Small intestine (tissue), 7 donors: ENCODE measurements at regions not wholly inside any gene's neighbourhood (a gene's known extent, or its start where the extent isn't known, plus 50 kb on each side); places are given as distances from the start of the nearest gene placed in this dataset.

Experiments used
- DNase-seq, 2 donors: peaks; one replicate each; pipeline versions ENCODE4 v3.0.0 to v3.0.0-alpha.2; 2013
- FAIRE-seq: peaks from 2 replicates; lab custom pipeline; 2012; peaks lifted over from hg19 to GRCh38; lab: Jason Lieb, UNC
- H3K27ac ChIP-seq, 3 donors: one replicate each; pipeline ENCODE4 v1.5.1; 2013; ENCODE audit warnings: low read length in 2 of 3, mild to moderate bottlenecking in 2 of 3, control low read depth in 1 of 3, inconsistent platforms in 1 of 3, low read depth in 1 of 3, moderate library complexity in 1 of 3
- H3K27me3 ChIP-seq, 3 donors: one replicate each; pipeline ENCODE4 v1.6.1; 2013; ENCODE audit warnings: low read length in 3 of 3, inconsistent platforms in 1 of 3; ENCODE audit not compliant: control insufficient read depth in 3 of 3, insufficient read depth in 3 of 3
- H3K36me3 ChIP-seq, 3 donors: one replicate each; pipeline ENCODE4 v1.6.1; 2013; ENCODE audit warnings: low read length in 3 of 3, inconsistent platforms in 1 of 3, low read depth in 1 of 3, mild to moderate bottlenecking in 1 of 3, moderate library complexity in 1 of 3; ENCODE audit not compliant: control insufficient read depth in 3 of 3, insufficient read depth in 2 of 3
- H3K4me1 ChIP-seq, 3 donors: one replicate each; pipeline ENCODE4 v1.6.1; 2013; ENCODE audit warnings: low read length in 2 of 3, inconsistent platforms in 1 of 3, low read depth in 1 of 3, mild to moderate bottlenecking in 1 of 3, moderate library complexity in 1 of 3; ENCODE audit not compliant: control insufficient read depth in 3 of 3, insufficient read depth in 2 of 3
- H3K4me3 ChIP-seq, 3 donors: one replicate each; pipeline ENCODE4 v1.5.1; 2013; ENCODE audit warnings: low read length in 3 of 3, control low read depth in 1 of 3, inconsistent platforms in 1 of 3, low read depth in 1 of 3, mild to moderate bottlenecking in 1 of 3, moderate library complexity in 1 of 3
- H3K9me3 ChIP-seq, 2 donors: one replicate each; pipeline ENCODE4 v1.6.1; 2013; ENCODE audit warnings: low read depth in 1 of 2, low read length in 1 of 2; ENCODE audit not compliant: control insufficient read depth in 2 of 2, insufficient read depth in 1 of 2
- WGBS, 3 donors: extraction: QIAGEN DNeasy Blood & Tissue Kit; methylation state at CpG; one replicate each; pipeline ENCODE4 v1.1.7; 2013; 5-methylcytosine and 5-hydroxymethylcytosine counted together
- donor health status: healthy with polysubstance abuse.
- donor health status: control.
- donor health status: control.
- donor health status: Bipolar disorder and iron deficiency.
- donor health status: healthy.

GRCh38 chr5:68482199-68482598 is 266.6 kb downstream of the PIK3R1 start:
- FAIRE-seq = no peak

GRCh38 chr5:68484307-68485068 is 268.9 kb downstream of the PIK3R1 start:
- Histone ChIP-seq H3K27ac (no peak overlapping the region), H3K4me1 (no peaks in the 10 kb centered on the region), H3K27me3 (no peaks in the 10 kb centered on the region), H3K4me3 (no peak overlapping the region), H3K9me3 (peaks cover 0 to 6% of the 10 kb centered on the region in 2 donors), H3K36me3 (no peaks in the 10 kb centered on the region)
- WGBS, 3 donors = 70 to 88% (median 82%) methylated on average over 4 of the region's 4 CpGs
- no peak for FAIRE-seq
- no peak for DNase-seq

More at GRCh38 chr5:68482199-68482598, 266.6 kb downstream of the PIK3R1 start:
- H3K4me1 ChIP-seq = no peaks in the 10 kb centered on the region
- no peaks in the 10 kb centered on the region for H3K27me3 ChIP-seq
- no peak for DNase-seq
- H3K4me3 ChIP-seq = no peak overlapping the region
- no peak overlapping the region for H3K27ac ChIP-seq
- WGBS, 3 donors = 75 to 91% (median 87%) methylated on average over 2 of the region's 2 CpGs
- H3K36me3 ChIP-seq = no peaks in the 10 kb centered on the region
- peaks cover 0 to 6% of the 10 kb centered on the region in 2 donors for H3K9me3 ChIP-seq

DNA sequence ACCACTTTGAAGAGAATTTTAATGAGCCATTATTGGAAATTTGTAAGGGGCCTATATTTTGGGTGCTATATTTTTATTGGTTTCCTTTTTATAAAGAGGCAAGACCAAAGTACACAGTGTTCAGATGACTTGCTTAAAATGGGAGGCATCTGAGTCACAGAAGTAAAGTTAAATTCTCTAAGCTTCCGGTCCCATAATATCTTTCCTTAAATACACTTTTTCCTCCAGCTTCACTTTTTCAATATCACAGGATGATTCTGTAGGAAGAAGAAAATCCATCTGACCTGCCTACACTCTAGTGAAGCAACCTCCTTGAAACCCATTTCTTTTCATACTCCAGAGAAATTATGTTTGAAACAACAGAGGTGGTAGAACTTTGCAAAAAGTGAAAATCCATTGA is 274.0 kb downstream of the PIK3R1 start:
- no peaks in the 10 kb centered on the region for H3K9me3 ChIP-seq
- no peaks in the 10 kb centered on the region for H3K27me3 ChIP-seq
- no peak overlapping the region for H3K27ac ChIP-seq
- 86 to 95% (median 92%) methylated on average over 1 of the region's 1 CpG for WGBS, 3 donors
- H3K36me3 ChIP-seq = no peaks in the 10 kb centered on the region
- FAIRE-seq (no peak), DNase-seq (no peak)
- H3K4me1 ChIP-seq = no peaks in the 10 kb centered on the region
- H3K4me3 ChIP-seq = no peak overlapping the region

DNA sequence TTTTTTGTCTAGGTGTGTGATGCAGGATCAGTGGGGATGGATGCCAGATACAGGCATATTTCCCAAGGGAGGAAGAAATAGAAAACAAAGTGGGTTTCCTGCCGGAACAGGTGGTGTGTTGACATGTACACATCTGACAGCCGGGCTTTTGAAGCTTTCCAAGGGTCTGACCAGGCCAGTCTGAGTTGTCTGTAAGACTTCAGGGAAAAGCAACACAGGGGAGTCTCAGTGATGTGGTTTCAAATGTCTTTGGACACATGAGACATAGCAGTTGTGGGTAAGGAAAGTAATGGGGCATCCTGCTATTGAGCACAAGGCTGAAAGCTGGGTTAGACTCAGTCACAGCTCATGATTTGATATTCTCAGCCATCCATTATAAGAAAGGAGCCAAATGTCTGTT is 274.9 kb downstream of the PIK3R1 start:
- no peaks in the 10 kb centered on the region for H3K4me1 ChIP-seq
- WGBS, 3 donors = 73 to 91% (median 88%) methylated on average over 2 of the region's 2 CpGs
- DNase-seq = no peak
- H3K27me3 ChIP-seq = no peaks in the 10 kb centered on the region
- no peaks in the 10 kb centered on the region for H3K36me3 ChIP-seq
- H3K27ac ChIP-seq = no peak overlapping the region
- H3K4me3 ChIP-seq = no peak overlapping the region
- FAIRE-seq = no peak
- no peaks in the 10 kb centered on the region for H3K9me3 ChIP-seq

GRCh38 chr5:68494771-68495170 is 279.2 kb downstream of the PIK3R1 start:
- H3K27me3 ChIP-seq = no peaks in the 10 kb centered on the region
- H3K27ac ChIP-seq = no peak overlapping the region
- peaks cover 0 to 22% of the 10 kb centered on the region in 2 donors for H3K9me3 ChIP-seq
- DNase-seq = no peak
- FAIRE-seq = no peak
- H3K4me3 ChIP-seq = no peak overlapping the region
- 90 to 100% (median 96%) methylated on average over 1 of the region's 1 CpG for WGBS, 3 donors
- H3K36me3 ChIP-seq = no peaks in the 10 kb centered on the region
- H3K4me1 ChIP-seq = no peaks in the 10 kb centered on the region

DNA sequence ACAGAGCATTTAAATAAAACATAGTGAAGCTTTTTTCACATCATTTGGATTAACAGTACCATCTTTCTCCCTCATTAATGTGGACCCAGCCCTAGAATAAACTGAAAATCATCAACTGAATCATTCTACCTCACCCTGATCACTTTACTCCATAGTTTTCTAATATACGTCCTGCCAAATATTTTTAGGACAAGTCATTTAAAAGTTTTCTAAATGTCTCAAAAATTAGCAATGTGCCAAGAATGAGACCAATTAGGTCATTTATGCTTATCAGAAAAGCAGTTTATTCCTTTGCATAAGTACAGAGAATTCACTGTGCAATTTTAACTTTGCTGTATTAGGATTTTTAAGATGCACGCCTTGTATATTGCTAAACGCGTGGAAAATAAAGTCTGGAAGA is 284.4 kb downstream of the PIK3R1 start:
- Histone ChIP-seq H3K9me3 (peaks cover 0 to 22% of the 10 kb centered on the region in 2 donors), H3K27ac (no peak overlapping the region), H3K4me1 (peaks cover 0 to under 1% (median 0%) of the 10 kb centered on the region in 3 donors), H3K4me3 (no peak overlapping the region), H3K36me3 (no peaks in the 10 kb centered on the region), H3K27me3 (no peaks in the 10 kb centered on the region)
- FAIRE-seq (no peak), DNase-seq (no peak)
- WGBS, 3 donors = 84 to 95% (median 86%) methylated on average over 4 of the region's 4 CpGs

DNA sequence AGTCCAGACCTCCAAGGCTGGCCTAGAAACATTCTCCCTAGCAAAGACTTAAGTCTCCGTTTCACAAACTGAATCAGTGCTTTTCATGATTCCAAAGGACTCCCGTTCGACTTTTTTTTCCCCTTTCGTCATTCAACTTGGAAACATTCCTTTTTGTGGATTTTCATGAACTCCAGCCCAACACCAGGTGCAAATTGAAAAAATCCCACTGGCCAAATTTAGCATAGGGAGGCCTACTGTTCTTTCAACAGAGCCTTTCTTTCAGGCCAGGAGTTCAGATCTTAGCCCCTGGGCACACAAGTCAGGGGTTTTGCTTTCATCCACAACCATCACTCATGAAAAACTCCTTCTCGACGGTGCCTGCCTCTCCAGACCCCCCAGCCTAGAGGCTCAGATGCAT is 285.3 kb downstream of the PIK3R1 start:
- Histone ChIP-seq H3K4me3 (no peak overlapping the region), H3K27me3 (no peaks in the 10 kb centered on the region), H3K27ac (no peak overlapping the region), H3K9me3 (peaks cover 0 to 22% of the 10 kb centered on the region in 2 donors), H3K4me1 (peaks cover 0 to 8% (median 5%) of the 10 kb centered on the region in 3 donors), H3K36me3 (no peaks in the 10 kb centered on the region)
- DNase-seq (no peak), FAIRE-seq (no peak)
- WGBS, 3 donors = 90 to 96% (median 94%) methylated on average over 6 of the region's 6 CpGs

DNA sequence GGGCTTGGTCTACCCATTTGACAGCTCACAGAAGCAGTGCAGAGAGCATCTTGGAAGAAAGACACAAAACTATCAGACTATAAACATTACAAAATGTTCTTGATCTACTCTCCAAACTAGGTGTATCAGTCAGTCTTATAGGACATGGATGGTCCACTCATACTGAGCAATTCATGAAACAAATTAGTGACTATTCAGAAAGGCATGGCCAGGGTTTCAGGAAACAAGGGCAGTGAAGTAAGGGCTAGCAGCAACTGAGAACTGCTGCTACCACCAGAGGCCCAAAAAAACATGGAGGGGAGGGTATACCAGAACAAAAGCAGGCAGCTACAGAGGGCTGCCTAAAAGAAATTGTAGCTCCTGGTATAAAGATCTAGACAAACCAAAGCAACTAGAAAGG is 287.0 kb downstream of the PIK3R1 start:
- FAIRE-seq (no peak), DNase-seq (no peak)
- no peak overlapping the region for H3K27ac ChIP-seq
- peaks cover 0 to 13% of the 10 kb centered on the region in 2 donors for H3K9me3 ChIP-seq
- H3K36me3 ChIP-seq = no peaks in the 10 kb centered on the region
- no peak overlapping the region for H3K4me3 ChIP-seq
- no peaks in the 10 kb centered on the region for H3K27me3 ChIP-seq
- H3K4me1 ChIP-seq = peaks cover 0 to 8% (median 7%) of the 10 kb centered on the region in 3 donors

GRCh38 chr5:68504306-68504705 is 288.8 kb downstream of the PIK3R1 start:
- DNase-seq = no peak
- Histone ChIP-seq H3K9me3 (peaks cover 0 to 4% of the 10 kb centered on the region in 2 donors), H3K36me3 (no peaks in the 10 kb centered on the region), H3K27me3 (no peaks in the 10 kb centered on the region), H3K27ac (no peak overlapping the region), H3K4me1 (peaks cover 0 to 8% (median 7%) of the 10 kb centered on the region in 3 donors), H3K4me3 (no peak overlapping the region)
- no peak for FAIRE-seq
